ENCODE measurements at regions not wholly inside any gene's neighbourhood (a gene's known extent, or its start where the extent isn't known, plus 50 kb on each side); places are given as distances from the start of the nearest gene placed in this dataset.

DNA sequence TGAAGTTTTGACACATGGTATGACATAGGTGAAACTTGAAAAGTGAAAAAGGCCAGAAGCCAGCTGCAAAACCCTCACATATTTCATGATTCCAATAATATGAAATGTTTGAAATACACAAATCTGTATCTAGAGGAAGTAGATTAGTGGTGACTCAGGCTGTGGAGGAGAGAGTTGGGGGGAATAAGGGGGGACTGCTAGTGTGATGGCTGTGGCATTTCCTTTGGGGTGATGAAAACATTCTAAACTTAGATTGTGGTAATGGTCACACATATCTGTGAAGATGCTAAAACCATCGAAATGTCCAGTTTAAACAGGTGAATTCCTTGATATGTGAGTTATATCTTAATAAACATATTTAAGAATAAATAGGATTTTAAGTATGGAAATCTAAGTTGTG, 343.5 kb upstream of the SFRP2 start:
- intact Hi-C loops (cut with DNase I; ENCODE audit: low total_unique reads): no loop called here
- DNase-seq: no peak
- no peak overlapping the region for H3K27ac ChIP-seq
- TF ChIP-seq POLR2A (IDR thresholded peaks at IDR 0.05): no peak
- TF ChIP-seq, protein P1, sequence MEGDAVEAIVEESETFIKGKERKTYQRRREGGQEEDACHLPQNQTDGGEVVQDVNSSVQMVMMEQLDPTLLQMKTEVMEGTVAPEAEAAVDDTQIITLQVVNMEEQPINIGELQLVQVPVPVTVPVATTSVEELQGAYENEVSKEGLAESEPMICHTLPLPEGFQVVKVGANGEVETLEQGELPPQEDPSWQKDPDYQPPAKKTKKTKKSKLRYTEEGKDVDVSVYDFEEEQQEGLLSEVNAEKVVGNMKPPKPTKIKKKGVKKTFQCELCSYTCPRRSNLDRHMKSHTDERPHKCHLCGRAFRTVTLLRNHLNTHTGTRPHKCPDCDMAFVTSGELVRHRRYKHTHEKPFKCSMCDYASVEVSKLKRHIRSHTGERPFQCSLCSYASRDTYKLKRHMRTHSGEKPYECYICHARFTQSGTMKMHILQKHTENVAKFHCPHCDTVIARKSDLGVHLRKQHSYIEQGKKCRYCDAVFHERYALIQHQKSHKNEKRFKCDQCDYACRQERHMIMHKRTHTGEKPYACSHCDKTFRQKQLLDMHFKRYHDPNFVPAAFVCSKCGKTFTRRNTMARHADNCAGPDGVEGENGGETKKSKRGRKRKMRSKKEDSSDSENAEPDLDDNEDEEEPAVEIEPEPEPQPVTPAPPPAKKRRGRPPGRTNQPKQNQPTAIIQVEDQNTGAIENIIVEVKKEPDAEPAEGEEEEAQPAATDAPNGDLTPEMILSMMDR (IDR thresholded peaks at IDR 0.05): no peak
- no peaks in the 10 kb centered on the region for H3K4me1 ChIP-seq
- no peak overlapping the region for H3K4me3 ChIP-seq
- H3K9me3 ChIP-seq: no peaks in the 10 kb centered on the region
- WGBS, 2 donors: 86 to 87% methylated on average over 1 of the region's 1 CpG
- H3K27me3 ChIP-seq: no peaks in the 10 kb centered on the region
- H3K36me3 ChIP-seq (ENCODE audit: low read depth, missing control alignments): no peaks in the 10 kb centered on the region

DNA sequence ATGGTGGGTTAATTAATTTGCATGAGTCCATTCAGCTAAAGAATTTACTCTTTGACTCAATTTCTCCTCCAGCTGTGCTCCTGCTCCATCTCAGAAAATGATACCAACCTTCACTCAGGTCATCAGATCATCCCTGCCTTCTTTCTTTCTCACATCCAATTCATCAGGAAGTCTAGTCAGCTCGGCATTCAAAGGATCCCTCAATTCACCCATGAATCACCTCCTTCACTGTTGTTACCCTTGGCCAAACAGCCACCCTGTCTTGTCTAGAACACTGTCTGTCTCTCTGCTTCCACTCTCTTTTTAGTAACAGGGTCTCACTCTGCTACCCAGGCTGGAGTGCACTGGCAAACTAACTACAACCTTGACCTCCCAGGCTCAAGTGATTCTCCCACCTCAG, 337.4 kb upstream of the SFRP2 start:
- Histone ChIP-seq H3K36me3 (ENCODE audit: low read depth, missing control alignments) (no peaks in the 10 kb centered on the region), H3K27ac (no peak overlapping the region), H3K27me3 (no peaks in the 10 kb centered on the region), H3K4me3 (no peak overlapping the region), H3K9me3 (no peaks in the 10 kb centered on the region), H3K4me1 (no peaks in the 10 kb centered on the region)
- no peak for DNase-seq
- TF ChIP-seq, protein P1 (IDR thresholded peaks at IDR 0.05): no peak
- no peak for TF ChIP-seq POLR2A (IDR thresholded peaks at IDR 0.05)
- 79 to 100% methylated on average over 1 of the region's 1 CpG for WGBS, 2 donors
- intact Hi-C loops (cut with DNase I; ENCODE audit: low total_unique reads): no loop called here

- no peak for DNase-seq
- TF ChIP-seq, protein P1 (IDR thresholded peaks at IDR 0.05): no peak
- TF ChIP-seq POLR2A (IDR thresholded peaks at IDR 0.05): no peak
- no peak overlapping the region for H3K27ac ChIP-seq
- no peaks in the 10 kb centered on the region for H3K9me3 ChIP-seq
- H3K4me1 ChIP-seq: no peaks in the 10 kb centered on the region
- WGBS, 2 donors: 85 to 94% methylated on average over 3 of the region's 3 CpGs
- no peaks in the 10 kb centered on the region for H3K36me3 ChIP-seq (ENCODE audit: low read depth, missing control alignments)
- no peaks in the 10 kb centered on the region for H3K27me3 ChIP-seq
- no peak overlapping the region for H3K4me3 ChIP-seq
- intact Hi-C loops (cut with DNase I; ENCODE audit: low total_unique reads): no loop called here
Measured at GRCh38 chr4:154125340-154125739, 336.5 kb upstream of the SFRP2 start.

GRCh38 chr4:154124539-154125255, 335.8 kb upstream of the SFRP2 start:
- no peak for TF ChIP-seq POLR2A (IDR thresholded peaks at IDR 0.05)
- TF ChIP-seq, protein P1 (IDR thresholded peaks at IDR 0.05): no peak
- DNase-seq: no peak
- intact Hi-C loops (cut with DNase I; ENCODE audit: low total_unique reads): no loop called here
- WGBS, 2 donors: 64 to 69% methylated on average over 4 of the region's 4 CpGs
- Histone ChIP-seq H3K27ac (no peak overlapping the region), H3K9me3 (no peaks in the 10 kb centered on the region), H3K4me1 (no peaks in the 10 kb centered on the region), H3K36me3 (ENCODE audit: low read depth, missing control alignments) (no peaks in the 10 kb centered on the region), H3K4me3 (no peak overlapping the region), H3K27me3 (no peaks in the 10 kb centered on the region)

DNA sequence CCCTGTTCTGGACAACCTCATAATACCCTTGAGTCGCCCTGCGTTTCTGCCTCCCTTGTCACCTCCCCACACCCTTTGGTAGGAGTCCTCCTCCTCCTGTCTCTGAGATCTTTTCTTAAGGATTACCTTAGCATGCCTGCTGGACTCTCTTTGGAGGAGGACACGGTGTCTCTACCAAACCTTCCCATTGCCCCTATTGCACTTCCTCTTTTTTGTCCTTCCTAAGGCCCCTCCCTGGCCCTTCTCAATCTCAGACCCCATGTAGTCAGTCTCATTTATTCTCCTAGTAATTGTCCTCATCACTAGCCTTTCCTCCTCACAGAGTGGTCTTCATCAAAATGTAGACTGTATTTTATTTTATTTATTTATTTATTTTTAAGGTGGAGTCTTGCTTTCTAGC, 335.0 kb upstream of the SFRP2 start:
- Histone ChIP-seq H3K9me3 (no peaks in the 10 kb centered on the region), H3K27ac (no peak overlapping the region), H3K4me1 (no peaks in the 10 kb centered on the region), H3K4me3 (no peak overlapping the region), H3K27me3 (no peaks in the 10 kb centered on the region), H3K36me3 (ENCODE audit: low read depth, missing control alignments) (no peaks in the 10 kb centered on the region)
- TF ChIP-seq, protein P1 (IDR thresholded peaks at IDR 0.05): no peak
- no peak for TF ChIP-seq POLR2A (IDR thresholded peaks at IDR 0.05)
- WGBS, 2 donors: 89 to 95% methylated on average over 3 of the region's 3 CpGs
- no peak for DNase-seq
- intact Hi-C loops (cut with DNase I; ENCODE audit: low total_unique reads): no loop called here

Measured in testis (tissue), 2 donors.